GM23338 (cell line): ENCODE measurements at regions not wholly inside any gene's neighbourhood (a gene's known extent, or its start where the extent isn't known, plus 50 kb on each side); places are given as distances from the start of the nearest gene placed in this dataset.

Experiments
- ATAC-seq: fragments of 200-7000 bp; cut with Tn5 transposase; 3 replicates; pipeline ENCODE4 v1.9.1; 2020
- DNase-seq: peaks from one replicate; pipeline ENCODE4 v3.0.0-alpha.2; 2015; ENCODE audit warnings: low spot score
- H2AFZ ChIP-seq: fragments of 200-600 bp; sonication (generic); 2 replicates; pipeline ENCODE4 v1.8.0; 2016; ENCODE audit warnings: antibody characterized with exemption, mild to moderate bottlenecking, moderate library complexity
- H3F3A ChIP-seq: fragments of 200-600 bp; sonication (generic); replicated peaks from 2 replicates; pipeline ENCODE4 v1.8.0; 2017; ENCODE audit warnings: antibody characterized with exemption, mixed run types, low read depth
- H3K27ac ChIP-seq: fragments of 200-600 bp; sonication (generic); 2 replicates; pipeline ENCODE4 v1.6.1; 2016; ENCODE audit warnings: low read depth
- H3K27me3 ChIP-seq: fragments of 200-600 bp; sonication (generic); 2 replicates; pipeline ENCODE4 v1.8.0; 2016; ENCODE audit warnings: mild to moderate bottlenecking, mixed run types, moderate library complexity; ENCODE audit not compliant: insufficient read depth
- H3K36me3 ChIP-seq: fragments of 200-600 bp; sonication (generic); 2 replicates; pipeline ENCODE4 v1.8.0; 2016; ENCODE audit warnings: mild to moderate bottlenecking; ENCODE audit not compliant: insufficient read depth
- H3K4me1 ChIP-seq: fragments of 200-600 bp; sonication (generic); 2 replicates; pipeline ENCODE4 v1.8.0; 2016; ENCODE audit warnings: mild to moderate bottlenecking, moderate library complexity; ENCODE audit not compliant: insufficient read depth
- H3K4me2 ChIP-seq: fragments of 200-600 bp; sonication (generic); 2 replicates; pipeline ENCODE4 v1.7.1; 2017; ENCODE audit warnings: mixed run types
- H3K4me3 ChIP-seq: fragments of 200-600 bp; sonication (generic); 2 replicates; pipeline ENCODE4 v1.6.1; 2016; ENCODE audit warnings: mixed run types
- H3K79me2 ChIP-seq: fragments of 200-600 bp; sonication (generic); replicated peaks from 2 replicates; pipeline ENCODE4 v1.8.0; 2017; ENCODE audit warnings: mild to moderate bottlenecking; ENCODE audit not compliant: insufficient read depth
- H3K9me2 ChIP-seq: fragments of 200-600 bp; sonication (generic); 2 replicates; pipeline ENCODE4 v1.8.0; 2017; ENCODE audit not compliant: insufficient read depth
- H4K20me1 ChIP-seq: fragments of 200-600 bp; sonication (generic); replicated peaks from 2 replicates; pipeline ENCODE4 v1.8.0; 2017; ENCODE audit warnings: mild to moderate bottlenecking; ENCODE audit not compliant: insufficient read depth
- H3K27ac Mint-ChIP-seq: 2 replicates; pipeline ENCODE4 v1.8.0; 2020; ENCODE audit warnings: inconsistent platforms, mild to moderate bottlenecking, moderate library complexity, mixed read lengths
- H3K27me3 Mint-ChIP-seq: 3 replicates; pipeline ENCODE4 v1.8.0; 2022; ENCODE audit warnings: low read depth, mild to moderate bottlenecking, moderate library complexity, mixed read lengths, inconsistent platforms; ENCODE audit not compliant: insufficient read depth, poor library complexity
- H3K36me3 Mint-ChIP-seq: 3 replicates; pipeline ENCODE4 v1.8.0; 2021; ENCODE audit warnings: low read depth, mild to moderate bottlenecking, inconsistent platforms, moderate library complexity, mixed read lengths
- H3K4me1 Mint-ChIP-seq: 3 replicates; pipeline ENCODE4 v1.8.0; 2020; ENCODE audit warnings: mild to moderate bottlenecking, inconsistent platforms, mixed read lengths
- H3K4me3 Mint-ChIP-seq: 3 replicates; pipeline ENCODE4 v1.8.0; 2021; ENCODE audit warnings: moderate library complexity, mild to moderate bottlenecking, inconsistent platforms, mixed read lengths
- H3K9me3 Mint-ChIP-seq: 3 replicates; pipeline ENCODE4 v1.8.0; 2020; ENCODE audit warnings: moderate library complexity, mild to moderate bottlenecking, inconsistent platforms, mixed read lengths
- CREB1 ChIP-seq: fragments of 250-450 bp; sonication (Bioruptor Pico); IDR thresholded peaks from 2 replicates; pipeline ENCODE4 v1.5.0; 2020; ENCODE audit warnings: low read depth, mild to moderate bottlenecking, moderate library complexity
- CTCF ChIP-seq, 2 experiments: fragments of 200-600 bp in 1 of 2; sonication (generic) in 1 of 2; conservative IDR thresholded peaks; 2 replicates each; pipeline versions ENCODE4 v1.5.1 to v1.6.1; 2016 to 2017; ENCODE audit warnings: antibody characterized with exemption in 2 of 2, low read depth in 2 of 2, mild to moderate bottlenecking in 2 of 2, moderate library complexity in 1 of 2
- EZH2 ChIP-seq: fragments of 200-600 bp; sonication (generic); IDR thresholded peaks from one replicate; pipeline ENCODE4 v1.8.0; 2017; ENCODE audit warnings: antibody characterized with exemption, mild to moderate bottlenecking, low read depth; ENCODE audit not compliant: unreplicated experiment
- EZH2phosphoT487 ChIP-seq: fragments of 200-600 bp; sonication (generic); IDR thresholded peaks from one replicate; pipeline ENCODE4 v1.8.1; 2018; ENCODE audit warnings: antibody characterized with exemption; ENCODE audit not compliant: unreplicated experiment
- JUNB ChIP-seq: IDR thresholded peaks from one replicate; pipeline ENCODE4 v1.6.1; 2016; ENCODE audit warnings: antibody characterized with exemption; ENCODE audit not compliant: unreplicated experiment
- NANOG ChIP-seq: IDR thresholded peaks from 2 replicates; pipeline ENCODE4 v1.6.1; 2016; ENCODE audit warnings: antibody characterized with exemption, borderline replicate concordance
- POLR2AphosphoS5 ChIP-seq: IDR thresholded peaks from 2 replicates; pipeline ENCODE4 v1.6.1; 2016; ENCODE audit warnings: antibody characterized with exemption, low read depth
- REST ChIP-seq: IDR thresholded peaks from one replicate; pipeline ENCODE4 v1.6.1; 2018; ENCODE audit warnings: antibody characterized with exemption; ENCODE audit not compliant: unreplicated experiment
- STAT1 ChIP-seq: IDR thresholded peaks from one replicate; pipeline ENCODE4 v1.6.1; 2016; ENCODE audit warnings: antibody characterized with exemption; ENCODE audit not compliant: unreplicated experiment
- ZNF331 ChIP-seq: fragments of 250-450 bp; sonication (Bioruptor Pico); IDR thresholded peaks from 2 replicates; pipeline ENCODE4 v1.5.0; 2020; ENCODE audit warnings: low read depth, mild to moderate bottlenecking, moderate library complexity
- ZNF462 ChIP-seq: fragments of 250-450 bp; sonication (Bioruptor Pico); IDR thresholded peaks from 2 replicates; pipeline ENCODE4 v1.5.0; 2020; ENCODE audit warnings: mild to moderate bottlenecking, moderate library complexity

DNA sequence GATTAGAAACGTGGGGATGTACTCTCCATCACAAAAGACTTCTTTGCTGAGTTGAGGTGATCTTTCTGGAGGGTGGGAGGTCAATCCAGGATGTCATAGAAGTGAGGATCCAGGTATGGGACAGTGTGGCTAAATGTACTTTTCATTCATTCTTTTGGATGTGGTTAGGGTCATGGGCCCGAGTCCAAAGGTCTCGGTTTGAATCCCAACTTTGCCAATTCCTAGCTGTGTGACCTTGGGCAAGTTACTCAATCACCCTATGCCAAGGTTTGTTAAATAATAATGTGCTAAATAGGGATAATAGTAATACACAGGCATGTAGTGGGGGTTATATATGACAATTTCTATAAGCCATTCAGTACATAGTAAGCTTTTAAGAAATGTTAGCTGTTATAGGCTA lies 91.4 kb downstream of the SAMD9 start:
- H3K4me3 Mint-ChIP-seq = no peak overlapping the region
- DNase-seq = no peak
- Histone ChIP-seq H3K4me1 (no peaks in the 10 kb centered on the region), H3K27me3 (no peaks in the 10 kb centered on the region), H3K27ac (no peak overlapping the region), H3K36me3 (no peaks in the 10 kb centered on the region), H4K20me1 (no peaks in the 10 kb centered on the region), H3K4me2 (no peak overlapping the region), H3F3A (no peaks in the 10 kb centered on the region), H2AFZ (no peak overlapping the region), H3K4me3 (no peak overlapping the region), H3K9me2 (no peaks in the 10 kb centered on the region), H3K79me2 (no peaks in the 10 kb centered on the region)
- peaks cover 2% of the 10 kb centered on the region for H3K27me3 Mint-ChIP-seq
- ATAC-seq = no peak
- no peaks in the 10 kb centered on the region for H3K4me1 Mint-ChIP-seq
- TF ChIP-seq EZH2phosphoT487 (no peak), EZH2 (no peak), ZNF462 (CRISPR knock-in tag) (no peak), STAT1 (no peak), ZNF331 (no peak), POLR2AphosphoS5 (no peak), NANOG (no peak), CREB1 (CRISPR knock-in tag) (no peak), JUNB (no peak), REST (no peak), CTCF (conservative IDR thresholded peaks at IDR 0.05; ENCODE audit: low read depth in 2 of 2) (no peak)
- H3K36me3 Mint-ChIP-seq = peaks cover 4% of the 10 kb centered on the region; the same call in 1 of the 3 replicates
- peaks cover 8% of the 10 kb centered on the region; the same call in 2 of the 3 replicates for H3K9me3 Mint-ChIP-seq
- no peak overlapping the region for H3K27ac Mint-ChIP-seq
